GM12878 (cell line): ENCODE measurements at regions not wholly inside any gene's neighbourhood (a gene's known extent, or its start where the extent isn't known, plus 50 kb on each side); places are given as distances from the start of the nearest gene placed in this dataset.

ENCODE experiments used
- EGR1 ChIP-seq, 2 experiments: IDR thresholded peaks; 1 replicate in 1 of 2; 2 replicates in 1 of 2; pipeline ENCODE4 v1.6.1; 2011 to 2012; ENCODE audit warnings: low read depth in 2 of 2, low read length in 2 of 2, borderline replicate concordance in 1 of 2, mild to moderate bottlenecking in 1 of 2, moderate library complexity in 1 of 2
- TAF1 ChIP-seq: IDR thresholded peaks from 2 replicates; pipeline ENCODE4 v1.6.1; 2011; ENCODE audit warnings: mild to moderate bottlenecking, low read depth, low read length, borderline replicate concordance
- TARDBP ChIP-seq: IDR thresholded peaks from 2 replicates; pipeline ENCODE4 v1.6.1; 2016; ENCODE audit warnings: borderline replicate concordance
- ZNF384 ChIP-seq: IDR thresholded peaks from 2 replicates; pipeline ENCODE4 v1.6.1; 2012; ENCODE audit warnings: low read depth, mild to moderate bottlenecking, low read length, improper control_type of control experiment, borderline replicate concordance

DNA sequence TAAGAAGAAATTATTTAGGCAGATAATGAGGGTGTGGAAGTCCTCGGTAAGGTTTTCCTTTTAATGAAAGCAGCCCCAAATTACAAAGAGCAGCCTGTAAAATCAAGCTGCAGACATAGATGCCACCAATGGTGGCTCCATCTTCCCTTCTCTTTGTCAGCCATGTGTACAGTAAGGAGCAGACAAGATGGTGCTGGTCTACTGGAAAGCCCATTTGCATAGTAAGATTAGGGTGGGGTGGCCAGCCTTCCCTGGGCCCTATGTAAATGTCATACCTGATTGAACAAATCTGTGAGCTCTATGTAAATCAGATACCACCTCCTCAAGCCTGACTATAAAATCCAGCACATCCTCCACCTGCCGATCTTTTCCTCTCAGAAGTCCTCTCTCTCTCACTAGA is 154.4 kb upstream of the SERTAD2 start:
- no peak for TF ChIP-seq TAF1
- TF ChIP-seq TARDBP: no peak
- no peak for TF ChIP-seq EGR1 (IDR thresholded peaks at IDR 0.05; ENCODE audit: borderline replicate concordance in 1 of 2, low read depth in 2 of 2, low read length in 2 of 2)
- TF ChIP-seq ZNF384: no peak
